HCT116 (cell line): ENCODE measurements at regions not wholly inside any gene's neighbourhood (a gene's known extent, or its start where the extent isn't known, plus 50 kb on each side); places are given as distances from the start of the nearest gene placed in this dataset.

ENCODE experiments used
- ATAC-seq: fragments of 200-7000 bp; cut with Tn5 transposase; 2 replicates; pipeline ENCODE4 v1.9.1; 2020; ENCODE audit warnings: mild to moderate bottlenecking, moderate library complexity
- BruUV-seq: library from RNA; stranded (reverse); fragments of 400-500 nt; replicated peaks from 2 replicates; lab custom pipeline; 2021; lab: Mats Ljungman, UMichigan
- CTCF ChIA-PET: fragments of 300-600 bp; sonication (Branson Sonifier 250); formaldehyde crosslinking; loops from one replicate; lab custom pipeline; 2021; ENCODE audit warnings: antibody characterized with exemption; lab: Charles Lee
- POLR2A ChIA-PET: fragments of 300-600, 350-600 bp; sonication (Branson Sonifier 250); formaldehyde crosslinking; loops from one replicate; lab custom pipeline; 2021; ENCODE audit warnings: antibody characterized with exemption; lab: Charles Lee
- RAD21 ChIA-PET, 2 experiments: fragments of 300-600 bp; sonication (Branson Sonifier 250); formaldehyde crosslinking; loops; one replicate each; lab custom pipeline; 2023; ENCODE audit warnings: low total read pairs in 2 of 2; ENCODE audit not compliant: uncharacterized antibody in 2 of 2, unreplicated experiment in 2 of 2, low non-redundant PET in 1 of 2; lab: Charles Lee
- DNase-seq: peaks from one replicate; pipeline ENCODE4 v3.0.0-alpha.2; 2010; ENCODE audit warnings: low read depth, low spot score
- H2AFZ ChIP-seq: fragments of 200-600 bp; shearing (Covaris generic), sonication (generic); 2 replicates; pipeline ENCODE4 v1.6.1; 2017; ENCODE audit warnings: low read depth, mixed run types, mixed read lengths, antibody characterized with exemption, low read length; ENCODE audit not compliant: poor library complexity, severe bottlenecking
- H3K27ac ChIP-seq: 2 replicates; pipeline ENCODE4 v1.5.1; 2012; ENCODE audit warnings: low read depth, low read length
- H3K27me3 ChIP-seq: fragments of 200-600 bp; sonication (generic); 2 replicates; pipeline ENCODE4 v1.6.1; 2016; ENCODE audit warnings: mixed run types, low read length, mixed read lengths; ENCODE audit not compliant: insufficient read depth
- H3K36me3 ChIP-seq, 2 experiments: fragments of 200-500 bp in 1 of 2; fragments of 200-600 bp in 1 of 2; sonication (Bioruptor generic) in 1 of 2; sonication (generic) in 1 of 2; 2 replicates each; pipeline versions ENCODE4 v1.5.1 to v1.6.1; 2014 to 2016; ENCODE audit warnings: low read length in 2 of 2, inconsistent platforms in 1 of 2, mixed read lengths in 1 of 2, mixed run types in 1 of 2; ENCODE audit not compliant: insufficient read depth in 2 of 2, control insufficient read depth in 1 of 2
- H3K4me1 ChIP-seq, 2 experiments: fragments of 200-600 bp in 1 of 2; sonication (generic) in 1 of 2; 2 replicates each; pipeline versions ENCODE4 v1.5.1 to v1.6.1; 2012 to 2017; ENCODE audit warnings: low read length in 2 of 2, inconsistent platforms in 1 of 2, mild to moderate bottlenecking in 1 of 2, mixed read lengths in 1 of 2, mixed run types in 1 of 2, moderate library complexity in 1 of 2; ENCODE audit not compliant: insufficient read depth in 2 of 2, control insufficient read depth in 1 of 2
- H3K4me2 ChIP-seq: fragments of 200-600 bp; sonication (generic); 2 replicates; pipeline ENCODE4 v1.6.1; 2017; ENCODE audit warnings: mixed run types, low read length, mixed read lengths
- H3K4me3 ChIP-seq, 2 experiments: fragments of 200-600 bp in 1 of 2; sonication (generic) in 1 of 2; replicated peaks in 1 of 2; 2 replicates each; pipeline ENCODE4 v1.5.1; 2011 to 2016; ENCODE audit warnings: low read length in 2 of 2, control low read depth in 1 of 2, low read depth in 1 of 2, mild to moderate bottlenecking in 1 of 2, mixed read lengths in 1 of 2, mixed run types in 1 of 2
- H3K79me2 ChIP-seq: fragments of 200-600 bp; sonication (generic); 2 replicates; pipeline ENCODE4 v1.6.1; 2017; ENCODE audit warnings: mild to moderate bottlenecking, mixed run types, low read length, moderate library complexity, mixed read lengths; ENCODE audit not compliant: insufficient read depth
- H3K9ac ChIP-seq: fragments of 200-600 bp; sonication (generic); 2 replicates; pipeline ENCODE4 v1.6.1; 2016; ENCODE audit warnings: low read length, mixed read lengths
- H3K9me2 ChIP-seq: fragments of 200-600 bp; sonication (generic), shearing (Covaris generic); 2 replicates; pipeline ENCODE4 v1.6.1; 2017; ENCODE audit warnings: mixed run types, mild to moderate bottlenecking, moderate library complexity; ENCODE audit not compliant: insufficient read depth
- H3K9me3 ChIP-seq, 2 experiments: fragments of 200-500 bp in 1 of 2; fragments of 200-600 bp in 1 of 2; sonication (Bioruptor generic) in 1 of 2; sonication (generic) in 1 of 2; 2 replicates each; pipeline ENCODE4 v1.6.1; 2014 to 2017; ENCODE audit warnings: low read length in 2 of 2, mixed read lengths in 2 of 2, inconsistent platforms in 1 of 2, low read depth in 1 of 2, mild to moderate bottlenecking in 1 of 2, mixed run types in 1 of 2, moderate library complexity in 1 of 2; ENCODE audit not compliant: control insufficient read depth in 1 of 2, insufficient read depth in 1 of 2
- H4K20me1 ChIP-seq: fragments of 200-600 bp; sonication (generic), shearing (Covaris generic); 2 replicates; pipeline ENCODE4 v1.6.1; 2017; ENCODE audit warnings: mixed run types, mild to moderate bottlenecking, moderate library complexity; ENCODE audit not compliant: insufficient read depth
- ATF3 ChIP-seq: IDR thresholded peaks from 2 replicates; pipeline ENCODE4 v1.6.1; 2012
- CBX3 ChIP-seq: IDR thresholded peaks from 2 replicates; pipeline ENCODE4 v1.6.1; 2012; ENCODE audit warnings: low read depth
- CEBPB ChIP-seq: IDR thresholded peaks from 2 replicates; pipeline ENCODE4 v1.6.1; 2012; ENCODE audit warnings: low read depth
- EZH2 ChIP-seq: fragments of 200-600 bp; sonication (generic); IDR thresholded peaks from 2 replicates; pipeline ENCODE4 v1.6.1; 2017; ENCODE audit warnings: antibody characterized with exemption, mixed run types
- EZH2phosphoT487 ChIP-seq: fragments of 200-600 bp; IDR thresholded peaks from 2 replicates; pipeline ENCODE4 v1.6.1; 2018; ENCODE audit warnings: antibody characterized with exemption, borderline replicate concordance
- JUND ChIP-seq: IDR thresholded peaks from 2 replicates; pipeline ENCODE4 v1.6.1; 2012
- MAX ChIP-seq: IDR thresholded peaks from 2 replicates; pipeline ENCODE4 v1.6.1; 2012
- POLR2A ChIP-seq: IDR thresholded peaks from 2 replicates; pipeline ENCODE4 v1.7.0; 2011; ENCODE audit warnings: borderline replicate concordance; ENCODE audit not compliant: insufficient read depth, insufficient read length; ENCODE audit errors: extremely low read depth
- POLR2AphosphoS5 ChIP-seq: IDR thresholded peaks from 2 replicates; pipeline ENCODE4 v1.6.1; 2011; ENCODE audit warnings: mild to moderate bottlenecking, low read depth, low read length, moderate library complexity
- RAD21 ChIP-seq: IDR thresholded peaks from 2 replicates; pipeline ENCODE4 v1.6.1; 2012; ENCODE audit warnings: low read depth, mild to moderate bottlenecking
- REST ChIP-seq: IDR thresholded peaks from 2 replicates; pipeline ENCODE4 v1.6.1; 2012; ENCODE audit warnings: low read depth
- SP1 ChIP-seq: IDR thresholded peaks from 2 replicates; pipeline ENCODE4 v1.6.1; 2012; ENCODE audit warnings: low read depth
- SRF ChIP-seq: IDR thresholded peaks from 2 replicates; pipeline ENCODE4 v1.6.1; 2012; ENCODE audit warnings: low read depth
- TCF7L2 ChIP-seq: IDR thresholded peaks from 2 replicates; pipeline ENCODE4 v1.7.0; 2011; ENCODE audit warnings: borderline replicate concordance, inconsistent platforms; ENCODE audit not compliant: insufficient read depth, insufficient read length; ENCODE audit errors: extremely low read depth
- YY1 ChIP-seq: IDR thresholded peaks from 2 replicates; pipeline ENCODE4 v1.6.1; 2011; ENCODE audit warnings: low read length, low read depth, moderate library complexity, mild to moderate bottlenecking; ENCODE audit not compliant: insufficient replicate concordance; ENCODE audit errors: extremely low read depth
- ZBTB33 ChIP-seq: IDR thresholded peaks from 2 replicates; pipeline ENCODE4 v1.6.1; 2011; ENCODE audit warnings: mild to moderate bottlenecking, low read length, moderate library complexity; ENCODE audit not compliant: insufficient replicate concordance; ENCODE audit errors: extremely low read depth
- ZFX ChIP-seq: fragments of 450-650 bp; IDR thresholded peaks from 2 replicates; pipeline ENCODE4 v1.6.1; 2017
- ZNF274 ChIP-seq: fragments of 200-500 bp; sonication (Bioruptor generic); IDR thresholded peaks from 2 replicates; pipeline ENCODE4 v1.6.1; 2014; ENCODE audit warnings: mild to moderate bottlenecking, low read depth, low read length, inconsistent platforms
- intact Hi-C: fragments of 100-400 bp; cut with micrococcal nuclease; formaldehyde crosslinking; loops from 2 replicates; pipeline ENCODE4 v1.10.0; 2022
- TF ChIP-seq, protein P1 (sequence below), 3 experiments: fragments of 200-600 bp in 1 of 3; sonication (generic) in 1 of 3; IDR thresholded peaks in 2 of 3; conservative IDR thresholded peaks in 1 of 3; 2 replicates each; pipeline ENCODE4 v1.5.1; 2012 to 2017; ENCODE audit warnings: low read depth in 2 of 3, low read length in 2 of 3, antibody characterized with exemption in 1 of 3, borderline replicate concordance in 1 of 3, control low read depth in 1 of 3, mild to moderate bottlenecking in 1 of 3, mixed read lengths in 1 of 3, mixed run types in 1 of 3, moderate library complexity in 1 of 3; ENCODE audit not compliant: insufficient read depth in 1 of 3

DNA sequence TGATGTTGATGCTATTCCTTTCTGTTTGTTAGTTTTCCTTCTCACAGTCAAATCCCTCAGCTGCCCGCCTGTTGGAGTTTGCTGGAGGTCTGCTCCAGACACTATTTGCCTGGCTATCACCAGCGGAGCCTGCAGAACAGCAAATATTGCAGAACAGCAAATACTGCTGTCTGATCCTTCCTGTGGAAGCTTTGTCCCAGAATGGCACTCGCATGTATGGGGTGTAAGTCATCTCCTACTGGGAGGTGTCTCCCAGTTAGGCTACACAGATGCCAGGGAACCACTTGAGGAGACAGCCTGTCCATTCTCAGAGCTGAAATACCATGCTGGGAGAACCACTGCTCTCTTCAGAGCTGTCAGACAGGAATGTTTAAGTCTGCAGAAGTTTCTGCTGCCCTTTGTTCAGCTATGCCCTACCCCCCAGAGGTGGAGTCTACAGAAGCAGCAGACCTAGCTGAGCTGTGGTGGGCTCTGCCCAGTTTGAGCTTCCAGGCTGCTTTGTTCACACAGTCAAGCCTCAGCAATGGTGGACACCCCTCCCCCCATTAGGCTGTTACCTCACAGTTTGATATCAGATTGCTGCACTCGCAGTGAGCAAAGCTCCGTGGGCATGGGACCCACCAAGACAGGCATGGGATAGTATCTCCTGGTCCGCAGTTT, 74.9 kb downstream of the SPIN3 start:
- H3K4me1 ChIP-seq = no peaks in the 10 kb centered on the region
- H3K27ac ChIP-seq = no peak overlapping the region
- H3K9ac ChIP-seq = no peak overlapping the region
- intact Hi-C loops = loop anchor here (10.0 kb wide), 1 partner anchor 56 kb away; no protein-coding TSS in a partner anchor
- TF ChIP-seq POLR2A (no peak), TCF7L2 (no peak), RAD21 (no peak), ZBTB33 (no peak), CBX3 (no peak), POLR2AphosphoS5 (no peak), CEBPB (no peak), ZNF274 (no peak), ATF3 (no peak), EZH2phosphoT487 (no peak), SP1 (no peak), SRF (no peak), REST (no peak), JUND (no peak), ZFX (no peak), EZH2 (no peak), YY1 (no peak), MAX (no peak)
- TF ChIP-seq, protein P1, sequence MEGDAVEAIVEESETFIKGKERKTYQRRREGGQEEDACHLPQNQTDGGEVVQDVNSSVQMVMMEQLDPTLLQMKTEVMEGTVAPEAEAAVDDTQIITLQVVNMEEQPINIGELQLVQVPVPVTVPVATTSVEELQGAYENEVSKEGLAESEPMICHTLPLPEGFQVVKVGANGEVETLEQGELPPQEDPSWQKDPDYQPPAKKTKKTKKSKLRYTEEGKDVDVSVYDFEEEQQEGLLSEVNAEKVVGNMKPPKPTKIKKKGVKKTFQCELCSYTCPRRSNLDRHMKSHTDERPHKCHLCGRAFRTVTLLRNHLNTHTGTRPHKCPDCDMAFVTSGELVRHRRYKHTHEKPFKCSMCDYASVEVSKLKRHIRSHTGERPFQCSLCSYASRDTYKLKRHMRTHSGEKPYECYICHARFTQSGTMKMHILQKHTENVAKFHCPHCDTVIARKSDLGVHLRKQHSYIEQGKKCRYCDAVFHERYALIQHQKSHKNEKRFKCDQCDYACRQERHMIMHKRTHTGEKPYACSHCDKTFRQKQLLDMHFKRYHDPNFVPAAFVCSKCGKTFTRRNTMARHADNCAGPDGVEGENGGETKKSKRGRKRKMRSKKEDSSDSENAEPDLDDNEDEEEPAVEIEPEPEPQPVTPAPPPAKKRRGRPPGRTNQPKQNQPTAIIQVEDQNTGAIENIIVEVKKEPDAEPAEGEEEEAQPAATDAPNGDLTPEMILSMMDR (IDR thresholded peaks at IDR 0.05 in 2 of 3, conservative IDR thresholded peaks at IDR 0.05 in 1 of 3; ENCODE audit: borderline replicate concordance in 1 of 3, insufficient read depth in 1 of 3, low read depth in 2 of 3, low read length in 2 of 3) = no peak
- H3K27me3 ChIP-seq = no peaks in the 10 kb centered on the region
- H3K9me3 ChIP-seq = no peaks in the 10 kb centered on the region
- ATAC-seq (no peak), DNase-seq (no peak)
- ChIA-PET RAD21 (no interaction called here), CTCF (no interaction called here), POLR2A (no interaction called here)
- no TSS peak for BruUV-seq
- no peak overlapping the region for H2AFZ ChIP-seq
- no peaks in the 10 kb centered on the region for H3K79me2 ChIP-seq
- H3K36me3 ChIP-seq = no peaks in the 10 kb centered on the region
- no peaks in the 10 kb centered on the region for H4K20me1 ChIP-seq
- H3K4me2 ChIP-seq = no peak overlapping the region
- H3K4me3 ChIP-seq = no peak overlapping the region
- H3K9me2 ChIP-seq = no peaks in the 10 kb centered on the region
